HG03135 (cell line): ENCODE measurements at regions not wholly inside any gene's neighbourhood (a gene's known extent, or its start where the extent isn't known, plus 50 kb on each side); places are given as distances from the start of the nearest gene placed in this dataset.
"Not testable (repeated sequence)": the region's sequence is repeated elsewhere in the genome, so short reads cannot be mapped to it uniquely, and the experiment has no call there.

Experiments used
- ATAC-seq: cut with Tn5 transposase; IDR thresholded peaks from one replicate; pipeline ENCODE4 v1.9.1; 2021; ENCODE audit warnings: mild to moderate bottlenecking, moderate library complexity; ENCODE audit not compliant: unreplicated experiment

- not testable (repeated sequence) for ATAC-seq
Measured at GRCh38 chr1:109857702-109858101, 52.9 kb upstream of the CSF1 start.

- not testable (repeated sequence) for ATAC-seq
Measured at GRCh38 chr1:109855986-109856385, 54.7 kb upstream of the CSF1 start.

GRCh38 chr1:109853972-109854371 is 56.7 kb upstream of the CSF1 start:
- ATAC-seq = not testable (repeated sequence)

- not testable (repeated sequence) for ATAC-seq
Measured at GRCh38 chr1:109852221-109853015, 58.2 kb upstream of the CSF1 start.

- ATAC-seq = no peak
Measured at GRCh38 chr1:109850827-109851226, 59.8 kb upstream of the CSF1 start.

- no peak for ATAC-seq
Measured at GRCh38 chr1:109850194-109850593, 60.5 kb upstream of the CSF1 start.

GRCh38 chr1:109849655-109850054 is 61.0 kb upstream of the CSF1 start:
- ATAC-seq = no peak

- no peak for ATAC-seq
Measured at GRCh38 chr1:109847251-109847650, 63.4 kb upstream of the CSF1 start.

- ATAC-seq = no peak
Measured at GRCh38 chr1:109846846-109847245, 63.8 kb upstream of the CSF1 start.

GRCh38 chr1:109846162-109846561 is 64.5 kb upstream of the CSF1 start:
- no peak for ATAC-seq

- ATAC-seq = no peak
Measured at GRCh38 chr1:109845658-109846057, 65.0 kb upstream of the CSF1 start.

- no peak for ATAC-seq
Measured at GRCh38 chr1:109844609-109845008, 66.0 kb upstream of the CSF1 start.

- no peak for ATAC-seq
Measured at GRCh38 chr1:109840011-109840629, 70.5 kb upstream of the CSF1 start.

- ATAC-seq = not testable (repeated sequence)
Measured at GRCh38 chr1:109839276-109839675, 71.4 kb upstream of the CSF1 start.

GRCh38 chr1:109838838-109839240 is 71.8 kb upstream of the CSF1 start:
- no peak for ATAC-seq

GRCh38 chr1:109837852-109838570 is 72.6 kb upstream of the CSF1 start:
- ATAC-seq = no peak

GRCh38 chr1:109835645-109836044 is 71.9 kb upstream of the EPS8L3 start:
- ATAC-seq = not testable (repeated sequence)

- no peak for ATAC-seq
Measured at GRCh38 chr1:109834951-109835350, 71.2 kb upstream of the EPS8L3 start.

GRCh38 chr1:109832945-109833344 is 69.2 kb upstream of the EPS8L3 start:
- ATAC-seq = no peak

GRCh38 chr1:109828756-109829505 is 65.2 kb upstream of the EPS8L3 start:
- no peak for ATAC-seq

- ATAC-seq = no peak
Measured at GRCh38 chr1:109827986-109828385, 64.3 kb upstream of the EPS8L3 start.
